ENCODE measurements at regions not wholly inside any gene's neighbourhood (a gene's known extent, or its start where the extent isn't known, plus 50 kb on each side); places are given as distances from the start of the nearest gene placed in this dataset.

DNA sequence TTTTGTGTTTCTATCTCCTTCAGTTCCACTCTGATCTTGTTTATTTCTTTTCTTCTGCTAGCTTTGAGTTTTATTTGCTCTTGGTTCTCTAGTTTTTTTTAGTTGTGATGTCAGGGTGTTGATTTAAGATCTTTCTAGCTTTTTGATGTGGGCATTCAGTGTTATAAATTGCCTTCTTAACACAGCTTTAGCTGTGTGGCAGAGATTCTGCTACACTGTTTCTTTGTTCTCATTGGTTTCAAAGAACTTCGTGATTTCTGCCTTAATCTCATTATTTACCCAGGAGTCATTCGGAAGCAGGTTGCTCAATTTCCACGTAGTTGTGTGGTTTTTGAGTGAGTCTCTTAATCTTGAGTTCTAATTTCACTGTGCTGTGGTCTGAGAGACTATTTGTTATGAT lies 251.7 kb upstream of the HTR2A start:
- TF ChIP-seq GATA2 (IDR thresholded peaks at IDR 0.05; ENCODE audit: low read depth, low read length): no peak
- no peak for TF ChIP-seq GATA3 (IDR thresholded peaks at IDR 0.05; ENCODE audit: low read depth, low read length)
